Activated naive CD4-positive, alpha-beta T cell treated with anti-CD3 and anti-CD28 coated beads, Interleukin-2, amount 10 ng/mL, durations not matched to agents 7 days and 5 days (primary cell): ENCODE measurements at regions not wholly inside any gene's neighbourhood (a gene's known extent, or its start where the extent isn't known, plus 50 kb on each side); places are given as distances from the start of the nearest gene placed in this dataset.
"Not testable (repeated sequence)": the region's sequence is repeated elsewhere in the genome, so short reads cannot be mapped to it uniquely, and the experiment has no call there.

Source experiments
- CTCF ChIA-PET: fragments of 350-600 bp; sonication (Branson Sonifier 250); formaldehyde crosslinking; loops from one replicate; lab custom pipeline; 2021; ENCODE audit warnings: antibody characterized with exemption; lab: Charles Lee
- DNase-seq: peaks from one replicate; pipeline ENCODE4 v3.0.0-alpha.2; 2020
- H3K27ac Mint-ChIP-seq: one replicate; pipeline ENCODE4 v1.8.0; 2021; ENCODE audit warnings: mild to moderate bottlenecking, moderate library complexity, mixed read lengths
- H3K27me3 Mint-ChIP-seq: one replicate; pipeline ENCODE4 v1.8.0; 2021; ENCODE audit warnings: mild to moderate bottlenecking, mixed read lengths
- H3K36me3 Mint-ChIP-seq: one replicate; pipeline ENCODE4 v1.8.0; 2021; ENCODE audit warnings: mixed read lengths
- H3K4me1 Mint-ChIP-seq: one replicate; pipeline ENCODE4 v1.8.0; 2021; ENCODE audit warnings: mixed read lengths
- H3K4me3 Mint-ChIP-seq: one replicate; pipeline ENCODE4 v1.8.0; 2021; ENCODE audit warnings: mild to moderate bottlenecking, moderate library complexity, mixed read lengths
- H3K9me3 Mint-ChIP-seq: one replicate; pipeline ENCODE4 v1.8.0; 2021; ENCODE audit warnings: mixed read lengths

- Mint-ChIP-seq H3K4me3 (no peak overlapping the region), H3K36me3 (no peaks in the 10 kb centered on the region), H3K9me3 (peaks cover 9% of the 10 kb centered on the region), H3K4me1 (no peaks in the 10 kb centered on the region), H3K27ac (no peak overlapping the region), H3K27me3 (no peaks in the 10 kb centered on the region)
- CTCF ChIA-PET = no interaction called here
- DNase-seq = no peak
Observed at GRCh38 chr4:134848681-134849080, 647.1 kb upstream of the PABPC4L start.

- H3K4me3 Mint-ChIP-seq, H3K36me3 Mint-ChIP-seq, H3K4me1 Mint-ChIP-seq, H3K27me3 Mint-ChIP-seq, DNase-seq, H3K27ac Mint-ChIP-seq, CTCF ChIA-PET: not testable (repeated sequence)
- peaks cover 15% of the 10 kb centered on the region for H3K9me3 Mint-ChIP-seq
Observed at GRCh38 chr4:134830741-134831140, 629.2 kb upstream of the PABPC4L start.

GRCh38 chr4:134812611-134813010, 611.0 kb upstream of the PABPC4L start:
- CTCF ChIA-PET = no interaction called here

GRCh38 chr4:134807231-134807745, 605.7 kb upstream of the PABPC4L start:
- DNase-seq = no peak
- Mint-ChIP-seq H3K27me3 (no peaks in the 10 kb centered on the region), H3K9me3 (peaks cover 3% of the 10 kb centered on the region), H3K36me3 (no peaks in the 10 kb centered on the region), H3K4me1 (no peaks in the 10 kb centered on the region), H3K4me3 (no peak overlapping the region), H3K27ac (no peak overlapping the region)
- CTCF ChIA-PET = no interaction called here

More at GRCh38 chr4:134812611-134813010, 611.0 kb upstream of the PABPC4L start:
- Mint-ChIP-seq H3K27ac (no peak overlapping the region), H3K9me3 (peaks cover 11% of the 10 kb centered on the region), H3K27me3 (no peaks in the 10 kb centered on the region), H3K4me1 (no peaks in the 10 kb centered on the region), H3K36me3 (no peaks in the 10 kb centered on the region), H3K4me3 (no peak overlapping the region)
- DNase-seq = no peak

GRCh38 chr4:134798573-134798972, 597.0 kb upstream of the PABPC4L start:
- Mint-ChIP-seq H3K27me3 (no peaks in the 10 kb centered on the region), H3K9me3 (peaks cover 10% of the 10 kb centered on the region), H3K4me1 (no peaks in the 10 kb centered on the region), H3K36me3 (no peaks in the 10 kb centered on the region), H3K4me3 (no peak overlapping the region), H3K27ac (no peak overlapping the region)
- CTCF ChIA-PET = no interaction called here
- no peak for DNase-seq

- H3K27ac Mint-ChIP-seq = no peak overlapping the region
- H3K36me3 Mint-ChIP-seq = no peaks in the 10 kb centered on the region
- peaks cover 34% of the 10 kb centered on the region for H3K9me3 Mint-ChIP-seq
- no peaks in the 10 kb centered on the region for H3K27me3 Mint-ChIP-seq
- no peak overlapping the region for H3K4me3 Mint-ChIP-seq
- no peak for DNase-seq
- H3K4me1 Mint-ChIP-seq = no peaks in the 10 kb centered on the region
- CTCF ChIA-PET = no interaction called here
Observed at GRCh38 chr4:134787315-134787714, 585.7 kb upstream of the PABPC4L start.

GRCh38 chr4:134780244-134780643, 578.7 kb upstream of the PABPC4L start:
- no peak overlapping the region for H3K27ac Mint-ChIP-seq
- peaks cover 12% of the 10 kb centered on the region for H3K9me3 Mint-ChIP-seq
- H3K36me3 Mint-ChIP-seq = no peaks in the 10 kb centered on the region
- no peaks in the 10 kb centered on the region for H3K4me1 Mint-ChIP-seq
- no peak for DNase-seq
- H3K4me3 Mint-ChIP-seq = no peak overlapping the region
- CTCF ChIA-PET = no interaction called here
- no peaks in the 10 kb centered on the region for H3K27me3 Mint-ChIP-seq

- Mint-ChIP-seq H3K36me3 (no peaks in the 10 kb centered on the region), H3K27me3 (no peaks in the 10 kb centered on the region), H3K4me1 (no peaks in the 10 kb centered on the region), H3K4me3 (no peak overlapping the region), H3K27ac (no peak overlapping the region), H3K9me3 (peaks cover 10% of the 10 kb centered on the region)
- DNase-seq = no peak
- CTCF ChIA-PET = interaction anchor here (0.9 kb wide), 1 partner anchor 15 kb away, joined by 3 read pairs; no protein-coding TSS in a partner anchor
Observed at GRCh38 chr4:134777606-134778005, 576.0 kb upstream of the PABPC4L start.

GRCh38 chr4:134773497-134774000, 572.0 kb upstream of the PABPC4L start:
- Mint-ChIP-seq H3K27me3 (no peaks in the 10 kb centered on the region), H3K36me3 (no peaks in the 10 kb centered on the region), H3K27ac (no peak overlapping the region), H3K9me3 (peaks cover 11% of the 10 kb centered on the region), H3K4me3 (no peak overlapping the region), H3K4me1 (no peaks in the 10 kb centered on the region)
- CTCF ChIA-PET = no interaction called here
- no peak for DNase-seq

GRCh38 chr4:134762053-134762452, 560.5 kb upstream of the PABPC4L start:
- H3K4me3 Mint-ChIP-seq = no peak overlapping the region
- no peaks in the 10 kb centered on the region for H3K27me3 Mint-ChIP-seq
- H3K9me3 Mint-ChIP-seq = peaks cover 3% of the 10 kb centered on the region
- DNase-seq = no peak
- CTCF ChIA-PET = interaction anchor here (1.0 kb wide), 1 partner anchor 15 kb away, joined by 3 read pairs; no protein-coding TSS in a partner anchor
- H3K4me1 Mint-ChIP-seq = no peaks in the 10 kb centered on the region
- no peaks in the 10 kb centered on the region for H3K36me3 Mint-ChIP-seq
- no peak overlapping the region for H3K27ac Mint-ChIP-seq

- Mint-ChIP-seq H3K4me1 (no peaks in the 10 kb centered on the region), H3K36me3 (no peaks in the 10 kb centered on the region), H3K4me3 (no peak overlapping the region), H3K9me3 (peaks cover 3% of the 10 kb centered on the region), H3K27ac (no peak overlapping the region), H3K27me3 (no peaks in the 10 kb centered on the region)
- CTCF ChIA-PET = no interaction called here
- no peak for DNase-seq
Observed at GRCh38 chr4:134756421-134756820, 554.8 kb upstream of the PABPC4L start.

GRCh38 chr4:134754301-134755019, 552.9 kb upstream of the PABPC4L start:
- H3K4me3 Mint-ChIP-seq = no peak overlapping the region
- H3K9me3 Mint-ChIP-seq = no peaks in the 10 kb centered on the region
- H3K27ac Mint-ChIP-seq = no peak overlapping the region
- no peaks in the 10 kb centered on the region for H3K4me1 Mint-ChIP-seq
- CTCF ChIA-PET = no interaction called here
- no peaks in the 10 kb centered on the region for H3K27me3 Mint-ChIP-seq
- no peaks in the 10 kb centered on the region for H3K36me3 Mint-ChIP-seq
- no peak for DNase-seq

- Mint-ChIP-seq H3K27ac (no peak overlapping the region), H3K4me1 (no peaks in the 10 kb centered on the region), H3K4me3 (no peak overlapping the region), H3K9me3 (no peaks in the 10 kb centered on the region), H3K36me3 (no peaks in the 10 kb centered on the region), H3K27me3 (no peaks in the 10 kb centered on the region)
- CTCF ChIA-PET = no interaction called here
- DNase-seq = no peak
Observed at GRCh38 chr4:134753390-134753789, 551.8 kb upstream of the PABPC4L start.

- no peak for DNase-seq
- H3K9me3 Mint-ChIP-seq = peaks cover 4% of the 10 kb centered on the region
Observed at GRCh38 chr4:134747108-134747805, 545.7 kb upstream of the PABPC4L start.

GRCh38 chr4:134740290-134740689, 538.7 kb upstream of the PABPC4L start:
- Mint-ChIP-seq H3K36me3 (no peaks in the 10 kb centered on the region), H3K27ac (no peak overlapping the region), H3K4me1 (no peaks in the 10 kb centered on the region), H3K27me3 (no peaks in the 10 kb centered on the region), H3K9me3 (peaks cover 9% of the 10 kb centered on the region), H3K4me3 (no peak overlapping the region)
- CTCF ChIA-PET = no interaction called here
- no peak for DNase-seq

More at GRCh38 chr4:134747108-134747805, 545.7 kb upstream of the PABPC4L start:
- H3K4me3 Mint-ChIP-seq = no peak overlapping the region
- H3K4me1 Mint-ChIP-seq = no peaks in the 10 kb centered on the region
- H3K27ac Mint-ChIP-seq = no peak overlapping the region
- CTCF ChIA-PET = no interaction called here
- no peaks in the 10 kb centered on the region for H3K27me3 Mint-ChIP-seq
- no peaks in the 10 kb centered on the region for H3K36me3 Mint-ChIP-seq
